ENCODE measurements at regions not wholly inside any gene's neighbourhood (a gene's known extent, or its start where the extent isn't known, plus 50 kb on each side); places are given as distances from the start of the nearest gene placed in this dataset.

GRCh38 chr3:176663837-176664831 is 533.1 kb downstream of the TBL1XR1 start:
- DNase-seq (ENCODE audit: extremely low spot score): no peak
- POLR2A ChIA-PET: no interaction called here
- TF ChIP-seq CTCF (IDR thresholded peaks at IDR 0.05; ENCODE audit: control extremely low read depth, extremely low read depth, low read depth, missing control alignments): no peak
- CTCF ChIA-PET: interaction anchor here (0.8 to 2.4 kb wide), 7 partner anchors 9 to 65 kb away, joined by 3 to 12 read pairs (median 4); no protein-coding TSS in a partner anchor

GRCh38 chr3:176663387-176663786 is 533.9 kb downstream of the TBL1XR1 start:
- ChIA-PET POLR2A (no interaction called here), CTCF (interaction anchor here (1.6 to 2.4 kb wide), 3 partner anchors 10 to 16 kb away, joined by 3 to 12 read pairs (median 8); no protein-coding TSS in a partner anchor)

GRCh38 chr3:176661432-176661964 is 535.8 kb downstream of the TBL1XR1 start:
- POLR2A ChIA-PET: no interaction called here
- no peak for DNase-seq (ENCODE audit: extremely low spot score)
- TF ChIP-seq CTCF (IDR thresholded peaks at IDR 0.05; ENCODE audit: control extremely low read depth, extremely low read depth, low read depth, missing control alignments): no peak
- CTCF ChIA-PET: no interaction called here

More at GRCh38 chr3:176663387-176663786, 533.9 kb downstream of the TBL1XR1 start:
- TF ChIP-seq CTCF (IDR thresholded peaks at IDR 0.05; ENCODE audit: control extremely low read depth, extremely low read depth, low read depth, missing control alignments): no peak
- no peak for DNase-seq (ENCODE audit: extremely low spot score)

GRCh38 chr3:176655404-176656094 is 541.7 kb downstream of the TBL1XR1 start:
- DNase-seq (ENCODE audit: extremely low spot score): no peak
- TF ChIP-seq CTCF (IDR thresholded peaks at IDR 0.05; ENCODE audit: control extremely low read depth, extremely low read depth, low read depth, missing control alignments): no peak
- ChIA-PET CTCF (no interaction called here), POLR2A (no interaction called here)

- DNase-seq (ENCODE audit: extremely low spot score): no peak
- POLR2A ChIA-PET: no interaction called here
- CTCF ChIA-PET: interaction anchor here (1.3 kb wide), 1 partner anchor 30 kb away, joined by 4 read pairs; no protein-coding TSS in a partner anchor
- no peak for TF ChIP-seq CTCF (IDR thresholded peaks at IDR 0.05; ENCODE audit: control extremely low read depth, extremely low read depth, low read depth, missing control alignments)
These were observed 545.7 kb downstream of the TBL1XR1 start for GRCh38 chr3:176651622-176652021.

GRCh38 chr3:176650478-176650877 is 546.8 kb downstream of the TBL1XR1 start:
- no peak for DNase-seq (ENCODE audit: extremely low spot score)
- TF ChIP-seq CTCF (IDR thresholded peaks at IDR 0.05; ENCODE audit: control extremely low read depth, extremely low read depth, low read depth, missing control alignments): no peak
- CTCF ChIA-PET: interaction anchor here (0.9 kb wide), 2 partner anchors 8 to 14 kb away, joined by 3 to 4 read pairs; no protein-coding TSS in a partner anchor
- POLR2A ChIA-PET: no interaction called here
